ENCODE measurements at regions not wholly inside any gene's neighbourhood (a gene's known extent, or its start where the extent isn't known, plus 50 kb on each side); places are given as distances from the start of the nearest gene placed in this dataset.

DNA sequence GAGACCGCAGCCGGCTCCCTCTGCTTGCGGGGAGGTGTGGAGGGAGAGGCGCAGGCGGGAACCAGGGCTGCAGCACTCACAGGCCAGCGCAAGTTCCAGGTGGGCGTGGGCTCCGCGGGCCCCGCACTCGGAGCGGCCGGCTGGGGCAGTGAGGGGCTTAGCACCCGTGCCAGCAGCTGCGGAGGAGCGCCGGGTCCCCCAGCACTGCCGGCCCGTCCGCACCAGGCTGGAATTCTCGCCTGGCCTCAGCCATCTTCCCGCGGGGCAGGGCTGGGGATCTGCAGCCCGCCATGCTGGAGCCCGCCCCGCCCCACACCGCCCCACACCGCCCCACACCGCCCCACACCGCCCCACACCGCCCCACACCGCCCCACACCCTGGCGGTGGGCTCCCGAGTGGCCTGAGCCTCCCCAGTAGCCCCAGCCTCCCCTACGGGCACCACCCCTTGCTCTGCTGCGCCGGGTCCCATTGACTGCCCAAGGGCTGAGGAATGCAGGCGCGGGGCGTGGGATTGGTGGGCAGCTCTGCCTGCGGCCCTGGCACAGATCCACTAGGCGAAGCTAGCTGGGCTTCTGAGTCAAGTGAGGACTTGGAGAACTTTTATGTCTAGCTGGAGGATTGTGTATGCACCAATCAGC is 123.9 kb upstream of the MGAT5 start:
- no peak for DNase-seq

DNA sequence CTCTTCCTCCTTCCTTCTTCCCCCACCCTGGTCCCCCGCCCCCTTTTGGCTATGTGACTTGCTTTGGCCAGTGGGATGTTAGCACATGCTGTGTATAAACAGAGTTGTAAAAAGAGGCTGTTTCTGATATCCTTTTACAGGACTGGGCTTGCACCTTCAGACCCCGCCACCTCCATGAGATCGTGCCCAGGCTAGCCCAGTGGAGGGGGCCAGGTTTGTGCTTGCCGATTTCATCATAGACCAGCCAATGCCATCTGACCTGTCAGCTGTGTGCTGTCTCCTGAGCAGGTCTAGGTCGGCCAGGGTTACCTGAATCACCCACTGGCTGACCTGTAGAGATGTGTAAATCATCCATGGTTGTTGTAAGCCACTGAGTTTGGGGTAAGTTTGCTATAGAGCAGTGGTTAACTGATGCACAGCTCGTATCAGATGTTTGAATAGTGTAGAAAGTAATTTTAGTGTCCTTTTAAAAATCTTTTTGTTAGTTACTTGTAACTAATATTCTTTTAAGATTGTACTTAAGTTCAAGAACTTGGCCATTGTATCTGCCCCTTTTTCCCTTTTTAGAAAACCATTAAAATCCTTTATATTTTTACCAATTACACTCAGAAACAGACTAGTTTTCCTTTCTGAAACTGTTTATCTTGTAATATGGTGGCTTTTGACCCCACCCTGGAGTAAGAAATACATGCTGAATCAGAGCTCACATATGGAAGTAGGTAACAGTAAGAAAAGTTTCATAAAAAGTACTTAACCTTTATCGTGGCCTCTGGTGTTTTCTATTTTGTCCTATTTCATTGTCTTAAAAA is 122.0 kb upstream of the MGAT5 start:
- DNase-seq: no peak

DNA sequence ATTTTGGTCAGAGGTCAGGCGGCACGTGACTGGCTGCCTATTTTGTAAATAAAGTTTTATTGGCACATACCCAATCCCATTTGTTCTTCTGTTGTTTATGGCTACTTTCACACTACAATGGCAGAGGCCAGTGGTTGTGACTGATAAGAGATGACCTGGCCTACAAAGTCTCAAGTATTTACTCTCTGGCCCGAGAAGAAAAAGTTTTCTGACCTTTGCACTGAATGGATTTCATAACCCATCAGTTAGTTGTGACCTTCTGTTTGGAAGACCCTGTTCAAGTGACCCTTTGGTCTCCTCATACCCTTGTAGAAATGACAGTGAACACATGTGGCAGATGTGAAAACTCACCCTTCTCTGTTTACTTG is 121.4 kb upstream of the MGAT5 start:
- no peak for DNase-seq

DNA sequence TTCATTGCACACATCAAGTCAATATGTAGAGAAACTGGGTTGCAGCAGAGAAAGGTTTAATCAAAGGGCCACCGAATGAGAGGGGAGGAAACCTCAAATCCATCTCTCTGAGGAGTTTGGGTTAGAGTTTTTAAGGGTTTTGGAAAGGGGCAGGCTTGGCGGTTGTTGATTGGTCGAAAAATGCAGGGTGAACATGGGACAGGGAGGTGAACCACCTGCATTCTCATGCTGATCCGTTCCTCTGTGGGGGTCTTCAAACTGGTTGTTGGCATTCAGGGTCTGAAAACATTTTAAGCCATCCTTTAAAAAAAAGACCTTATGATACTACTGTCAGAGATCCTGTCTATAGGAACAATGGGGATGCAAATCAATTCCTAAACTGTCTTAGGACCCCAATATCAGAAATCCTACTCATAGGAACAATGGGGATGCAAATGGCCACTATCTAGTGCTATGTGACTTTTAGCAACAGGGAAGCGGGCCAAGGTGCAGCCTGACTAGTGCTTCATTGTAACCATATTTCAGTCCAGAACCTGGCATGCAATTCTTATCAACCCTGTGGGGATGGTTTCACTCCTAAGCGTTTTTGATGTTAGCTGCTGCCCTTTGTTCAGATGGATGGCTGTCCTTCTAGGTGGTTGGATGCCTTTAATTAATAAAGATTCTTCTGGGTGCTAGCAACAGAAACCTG is 120.1 kb upstream of the MGAT5 start:
- DNase-seq: no peak

DNA sequence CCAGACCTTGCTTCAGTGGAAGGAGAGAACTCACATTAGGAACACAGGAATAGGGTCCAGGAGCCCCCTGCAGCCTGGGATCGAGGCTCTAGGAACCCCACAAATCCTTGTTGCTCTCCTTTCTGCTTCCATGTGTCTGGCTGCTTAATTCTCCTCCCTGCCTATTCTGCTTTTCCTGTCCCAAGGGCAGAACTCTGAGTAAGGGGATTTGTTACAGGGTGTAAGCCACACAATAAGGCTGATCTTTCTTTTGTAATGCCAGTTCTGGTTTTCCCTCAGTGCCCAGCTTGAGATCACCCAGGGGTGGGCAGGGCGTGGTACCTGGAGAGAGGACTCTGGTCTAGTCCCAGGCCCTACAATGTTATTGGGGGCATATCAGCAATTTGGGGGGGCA is 119.6 kb upstream of the MGAT5 start:
- DNase-seq: no peak

DNA sequence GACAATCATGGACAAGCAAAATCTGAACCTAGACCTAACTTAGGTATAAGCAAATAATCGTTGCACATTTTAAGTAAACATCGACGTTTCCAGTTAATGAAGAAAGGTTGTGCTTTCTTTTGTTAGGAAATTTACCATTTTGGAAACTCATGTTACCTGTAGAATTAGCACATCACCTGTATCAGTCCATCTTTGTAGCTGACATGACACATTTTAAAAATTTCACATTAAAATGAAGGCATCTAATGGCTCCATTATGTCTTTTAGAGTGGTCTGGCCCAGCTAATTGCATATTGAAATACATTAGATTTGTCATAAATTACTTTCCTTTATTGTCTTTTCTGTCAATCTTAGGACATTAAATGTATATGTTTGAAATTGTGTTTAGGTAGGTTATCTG is 119.0 kb upstream of the MGAT5 start:
- no peak for DNase-seq

DNA sequence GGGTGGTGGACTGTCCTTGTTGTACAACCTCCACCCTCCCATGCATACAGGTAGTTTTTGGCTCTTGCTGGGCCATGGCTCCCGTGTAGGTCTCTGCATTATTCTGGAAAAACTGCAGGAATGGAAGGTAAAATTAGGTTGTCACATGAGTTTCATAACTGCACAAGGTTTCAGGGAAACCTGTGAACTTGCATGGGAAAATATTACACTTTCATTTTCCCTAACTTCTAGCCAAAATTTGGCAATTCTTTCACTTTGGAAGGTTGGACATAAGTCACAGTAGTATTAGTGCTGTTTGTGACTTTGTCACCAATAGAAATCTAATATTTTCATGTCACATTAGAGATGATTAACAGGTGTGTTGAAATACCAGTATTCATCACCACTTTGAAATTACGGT is 118.1 kb upstream of the MGAT5 start:
- no peak for DNase-seq

DNA sequence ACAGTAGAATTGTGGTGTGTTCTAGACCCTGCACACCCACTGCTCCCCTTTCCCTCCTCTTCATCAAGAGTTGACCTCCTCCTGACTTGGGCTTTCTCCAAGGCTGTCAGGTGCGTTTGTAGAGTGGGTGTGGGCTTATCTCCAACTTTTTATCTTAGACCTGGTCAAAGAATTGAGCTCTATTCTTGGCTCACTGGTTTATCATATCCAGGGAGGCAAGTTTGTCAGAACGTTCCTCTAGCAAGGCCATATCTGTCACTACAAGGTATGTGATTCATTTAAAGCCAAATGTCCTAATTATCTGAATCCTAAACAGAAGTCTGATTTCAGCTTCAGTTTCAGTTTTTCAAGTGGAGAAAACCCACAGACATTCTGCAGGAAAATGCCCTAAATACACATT is 117.1 kb upstream of the MGAT5 start:
- DNase-seq: no peak

DNA sequence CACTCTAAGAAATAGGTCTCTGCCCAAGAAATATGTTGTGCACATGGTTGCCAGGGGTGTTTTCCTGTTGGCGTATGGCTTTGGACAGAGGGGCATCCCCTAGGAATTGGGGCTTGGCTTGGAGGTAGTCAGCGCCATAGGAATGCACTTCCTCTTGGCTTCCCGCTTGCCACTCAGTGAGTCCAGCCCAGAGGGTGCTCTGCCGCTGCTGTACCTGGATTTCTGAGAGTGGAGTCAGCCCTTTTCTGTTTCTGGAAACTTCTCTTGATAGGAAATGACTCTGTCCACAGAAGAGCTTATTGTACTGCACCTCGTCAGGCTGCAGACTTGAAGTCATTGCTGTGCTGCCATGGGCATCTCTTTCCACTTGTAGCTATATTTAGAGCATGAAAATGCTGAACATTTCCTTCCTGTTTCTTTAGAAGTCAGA is 116.7 kb upstream of the MGAT5 start:
- no peak for DNase-seq

DNA sequence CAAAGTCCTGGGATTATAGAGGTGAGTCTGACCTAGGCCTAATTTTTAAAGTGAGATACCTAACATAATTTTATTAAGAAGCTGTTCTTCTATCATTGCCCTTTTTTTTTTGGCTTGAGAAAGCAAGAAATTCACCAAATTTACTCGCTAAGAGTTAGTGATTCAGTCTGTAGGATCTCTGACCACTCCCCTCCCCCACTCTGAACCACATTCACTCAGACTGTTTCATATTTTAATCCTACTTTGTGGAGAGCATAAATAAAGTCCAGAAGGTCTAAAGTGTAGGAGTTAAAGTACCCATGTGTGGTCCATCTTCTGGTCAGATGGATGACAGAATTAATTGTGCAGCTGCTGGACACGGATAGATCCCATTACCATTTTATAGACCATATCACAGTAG is 115.8 kb upstream of the MGAT5 start:
- DNase-seq: no peak

DNA sequence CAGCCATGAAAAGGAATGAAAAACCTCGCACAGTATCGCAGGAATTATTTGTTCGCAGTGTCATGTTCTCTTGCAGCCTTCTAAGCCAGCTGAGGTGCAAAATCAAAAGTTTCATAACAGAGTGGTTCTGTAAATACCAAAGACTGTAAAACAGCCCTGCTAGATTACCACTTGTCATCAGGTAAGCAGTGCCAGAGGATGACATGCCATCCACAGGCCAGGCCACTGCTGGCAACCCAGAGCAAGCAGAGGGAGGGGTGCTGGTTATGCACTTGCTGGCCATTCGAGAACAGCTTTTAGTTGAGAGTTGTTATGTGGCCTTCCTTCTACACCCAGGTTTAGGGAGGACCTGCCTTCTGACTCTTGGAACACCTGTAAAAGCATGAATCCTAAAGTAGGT is 114.3 kb upstream of the MGAT5 start:
- DNase-seq: no peak

DNA sequence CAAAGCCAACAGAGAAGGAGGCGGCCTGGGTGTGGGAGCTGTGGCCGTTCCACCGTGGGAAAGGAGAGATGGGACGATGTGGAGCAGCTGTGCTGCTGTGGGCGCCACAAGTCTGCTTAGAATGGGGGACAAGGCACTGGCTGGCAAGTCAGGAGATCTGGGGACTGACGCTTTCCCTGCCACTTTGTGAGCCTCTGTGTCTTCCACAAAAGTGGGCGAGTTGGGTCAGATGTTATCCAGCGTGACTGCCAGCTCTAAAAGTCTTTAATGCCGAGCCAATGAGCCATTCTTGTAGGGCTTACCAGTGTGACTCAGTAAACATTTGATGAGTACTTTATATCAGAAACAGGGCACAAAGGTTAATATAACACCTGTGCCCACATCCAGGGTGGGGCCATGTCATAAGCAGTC is 113.6 kb upstream of the MGAT5 start:
- DNase-seq: no peak

DNA sequence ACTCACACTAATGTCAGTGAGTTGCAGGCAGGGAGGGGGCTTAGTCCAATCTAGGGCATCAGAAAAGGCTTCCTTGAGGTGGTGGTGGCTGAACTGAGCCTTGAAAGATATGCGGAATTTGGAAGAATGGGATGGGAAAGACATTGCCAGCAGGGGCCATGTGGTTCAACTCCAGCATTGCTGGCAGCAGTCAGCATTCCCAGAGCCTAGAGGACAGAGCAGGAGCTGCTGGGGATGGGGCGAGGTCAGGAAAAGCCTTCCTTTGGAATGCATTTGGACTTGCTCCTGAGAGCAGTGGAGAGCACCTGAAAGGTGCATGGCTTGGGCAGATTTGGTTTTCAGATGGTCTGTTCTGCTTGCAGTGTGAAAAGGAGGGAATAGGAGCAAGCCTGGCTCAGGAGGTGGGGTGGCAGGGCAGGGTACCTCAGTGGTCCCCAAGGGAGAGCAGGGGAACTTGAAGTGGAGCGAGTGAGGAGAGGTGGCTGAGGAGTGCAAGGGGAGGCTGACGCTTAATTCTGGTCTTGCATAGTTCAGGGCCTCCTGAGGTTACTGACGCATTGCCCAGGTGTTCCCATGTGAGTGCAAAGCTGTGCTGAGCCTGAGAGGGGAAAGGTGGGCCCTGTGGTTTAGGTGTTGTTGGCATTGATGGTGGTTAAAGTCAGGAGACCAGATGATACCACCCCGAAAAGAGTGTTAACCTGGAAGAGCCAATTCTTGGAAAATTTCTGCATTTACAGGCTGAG is 112.1 kb upstream of the MGAT5 start:
- DNase-seq: no peak

DNA sequence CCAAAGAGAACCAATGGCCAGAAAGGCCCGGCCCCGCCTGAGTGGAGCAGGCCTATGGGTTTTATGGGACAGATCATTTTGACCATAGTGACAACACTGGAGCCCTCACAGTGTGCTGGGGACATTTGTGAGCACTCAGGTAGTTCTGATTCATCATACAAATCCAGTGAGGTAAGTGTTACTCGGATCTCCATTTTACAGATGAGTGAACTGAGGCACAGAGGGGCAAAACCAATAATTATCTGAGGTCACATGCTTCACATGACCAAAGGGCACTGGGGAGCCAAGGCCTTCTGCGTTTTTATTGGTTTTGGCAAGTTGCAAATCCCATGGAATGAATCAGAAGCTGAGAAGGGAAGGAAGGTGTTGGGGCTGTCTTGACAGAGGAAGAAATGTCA is 111.5 kb upstream of the MGAT5 start:
- no peak for DNase-seq

DNA sequence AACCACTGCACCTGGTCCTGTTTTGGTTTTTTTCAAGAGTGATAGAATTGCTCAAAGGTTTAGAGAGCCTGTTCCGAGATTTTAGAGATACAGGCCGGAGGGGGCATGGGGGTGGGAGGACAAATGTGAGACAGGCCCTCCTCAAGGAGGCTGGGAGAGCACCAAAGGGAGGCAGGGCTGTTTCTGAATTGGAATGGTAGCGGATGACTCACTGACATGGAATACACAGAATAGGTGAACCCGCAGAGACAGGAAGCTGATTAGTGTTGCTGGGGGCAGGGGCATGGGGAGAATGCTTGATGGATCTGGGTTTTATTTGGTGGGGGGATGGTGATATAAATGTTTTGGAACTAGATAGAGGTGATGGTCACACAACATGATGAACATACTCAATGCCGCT is 111.0 kb upstream of the MGAT5 start:
- DNase-seq: no peak

DNA sequence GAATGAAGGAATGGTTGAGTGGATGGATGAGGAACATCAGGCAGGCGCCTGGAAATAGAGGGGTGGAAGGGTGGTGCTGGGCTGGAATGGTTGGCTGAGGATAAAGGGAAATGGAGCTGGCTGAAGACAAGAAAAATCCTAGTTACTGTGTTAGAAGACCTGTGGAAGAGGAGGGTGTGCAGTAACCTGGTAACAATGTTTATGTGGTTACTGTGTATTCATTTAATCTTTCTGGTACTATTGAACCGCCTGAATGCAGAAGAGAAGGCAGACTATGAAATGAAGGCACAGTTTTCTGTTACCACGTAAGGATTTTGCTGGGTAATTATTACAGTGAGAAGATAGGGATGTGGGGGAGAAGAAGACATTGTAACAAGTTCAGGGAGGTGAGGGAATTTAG is 110.3 kb upstream of the MGAT5 start:
- DNase-seq: no peak

DNA sequence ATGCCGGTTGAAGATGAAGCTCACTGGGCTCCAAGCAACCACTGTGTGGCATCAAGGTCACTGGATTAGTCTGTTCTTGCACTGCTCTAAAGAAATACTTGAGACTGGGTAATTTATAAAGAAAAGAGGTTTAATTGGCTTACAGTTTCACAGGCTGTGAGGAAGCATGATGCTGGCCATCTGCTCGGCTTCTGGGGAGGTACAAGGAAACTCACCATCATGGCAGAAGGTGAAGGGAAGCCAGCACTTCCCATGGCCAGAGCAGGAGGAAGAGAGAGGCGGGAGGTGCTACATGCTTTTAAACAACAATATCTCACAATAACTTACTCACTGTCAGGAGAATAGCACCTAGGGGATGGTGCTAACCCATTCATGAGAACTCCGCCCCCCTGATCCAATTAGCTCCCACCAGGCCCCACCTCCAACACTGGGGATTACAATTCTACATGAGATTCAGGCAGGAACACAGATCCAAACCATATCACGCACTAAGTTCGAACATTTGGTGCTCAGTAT is 109.7 kb upstream of the MGAT5 start:
- no peak for DNase-seq

DNA sequence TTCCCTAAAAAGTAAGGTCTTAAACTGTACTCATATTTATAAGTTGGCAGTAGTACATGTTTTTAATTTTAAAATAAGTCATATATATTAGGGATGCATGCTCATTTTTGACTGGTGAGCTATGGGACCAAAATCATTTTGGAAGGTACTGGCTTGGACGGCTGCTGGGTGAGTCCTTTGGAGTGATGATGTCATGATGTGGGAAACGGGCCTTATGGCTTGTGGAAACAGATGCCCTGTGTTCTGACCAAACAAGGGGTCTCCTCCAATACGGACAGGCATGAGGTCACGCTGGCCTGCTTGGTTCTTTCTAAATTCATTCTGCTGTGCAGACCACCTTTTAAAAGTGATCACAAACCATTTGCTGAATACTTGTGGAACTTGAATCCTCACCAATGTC is 109.2 kb upstream of the MGAT5 start:
- no peak for DNase-seq

DNA sequence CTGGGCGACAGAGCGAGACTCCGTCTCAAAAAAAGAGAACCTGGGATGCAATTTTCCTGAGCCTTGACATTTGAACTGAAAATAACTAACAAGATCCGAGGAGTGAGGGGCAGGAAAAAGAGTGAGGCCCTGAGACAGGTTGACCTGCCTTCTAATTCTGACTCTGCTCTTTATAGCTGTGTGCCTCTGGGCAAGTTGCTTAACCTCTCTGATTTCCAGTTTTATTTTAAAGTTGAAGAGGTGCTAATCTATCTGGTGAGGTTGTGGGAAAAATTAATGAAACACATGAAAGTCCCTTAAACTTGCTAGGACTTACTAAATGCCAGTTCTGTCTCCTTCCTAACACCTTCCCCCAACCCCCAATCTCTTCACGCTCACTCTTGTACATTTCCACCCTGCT is 108.4 kb upstream of the MGAT5 start:
- DNase-seq: no peak

DNA sequence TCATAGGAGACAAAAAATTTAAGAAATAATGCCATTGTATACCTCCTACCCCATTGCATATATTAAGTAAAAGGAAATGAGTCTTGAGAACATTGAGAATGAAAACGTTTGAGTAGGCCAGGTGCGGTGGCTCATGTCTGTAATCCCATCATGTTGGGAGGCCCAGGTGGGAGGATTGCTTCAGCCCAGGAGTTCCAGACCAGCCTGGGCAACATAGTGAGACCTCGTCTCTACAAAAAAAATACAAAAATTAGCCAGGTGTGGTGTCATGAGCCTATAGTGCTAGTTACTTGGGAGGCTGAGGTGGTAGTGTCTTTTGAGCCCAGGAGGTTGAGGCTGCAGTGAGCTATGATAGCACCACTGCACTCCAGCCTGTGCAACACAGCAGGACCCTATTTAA is 107.7 kb upstream of the MGAT5 start:
- no peak for DNase-seq

DNA sequence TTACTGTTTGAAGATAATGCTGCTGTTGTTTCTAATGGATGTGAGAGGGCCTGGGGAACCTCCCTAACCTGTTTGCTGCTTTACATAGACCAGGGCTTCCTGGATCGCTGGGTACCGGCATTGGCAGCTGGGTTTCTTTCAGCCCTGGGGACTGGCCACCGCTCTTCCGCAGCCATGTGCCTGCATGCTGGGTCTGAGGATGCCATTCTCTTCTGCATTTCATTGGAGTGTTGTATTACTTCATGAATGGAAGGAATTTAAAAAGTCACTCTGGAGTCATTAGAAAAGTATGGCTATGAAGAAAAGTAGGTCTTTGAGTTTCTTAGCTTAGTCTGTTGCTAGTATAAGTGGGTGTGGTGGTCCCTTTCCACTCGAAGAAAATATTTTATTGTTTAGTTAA is 107.3 kb upstream of the MGAT5 start:
- DNase-seq: no peak

DNA sequence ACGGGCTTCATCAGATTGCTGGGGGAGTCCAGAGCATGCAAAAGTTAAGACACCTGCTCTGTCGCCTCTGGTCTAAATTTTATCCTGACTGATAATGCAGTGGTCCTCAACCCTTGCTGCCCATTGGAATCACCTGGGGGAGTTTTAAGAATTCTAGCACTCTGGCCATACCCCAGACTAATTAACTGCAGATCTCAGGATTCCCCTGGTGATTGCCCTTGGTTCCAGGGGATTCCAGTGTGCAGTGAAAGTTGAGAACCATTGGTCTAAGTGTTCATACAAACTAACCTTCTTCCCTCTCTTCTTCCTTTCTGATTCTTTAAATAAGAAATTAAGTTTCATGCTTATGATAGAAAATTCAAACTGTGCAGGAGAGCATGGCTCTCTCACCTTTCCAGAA is 105.7 kb upstream of the MGAT5 start:
- no peak for DNase-seq

DNA sequence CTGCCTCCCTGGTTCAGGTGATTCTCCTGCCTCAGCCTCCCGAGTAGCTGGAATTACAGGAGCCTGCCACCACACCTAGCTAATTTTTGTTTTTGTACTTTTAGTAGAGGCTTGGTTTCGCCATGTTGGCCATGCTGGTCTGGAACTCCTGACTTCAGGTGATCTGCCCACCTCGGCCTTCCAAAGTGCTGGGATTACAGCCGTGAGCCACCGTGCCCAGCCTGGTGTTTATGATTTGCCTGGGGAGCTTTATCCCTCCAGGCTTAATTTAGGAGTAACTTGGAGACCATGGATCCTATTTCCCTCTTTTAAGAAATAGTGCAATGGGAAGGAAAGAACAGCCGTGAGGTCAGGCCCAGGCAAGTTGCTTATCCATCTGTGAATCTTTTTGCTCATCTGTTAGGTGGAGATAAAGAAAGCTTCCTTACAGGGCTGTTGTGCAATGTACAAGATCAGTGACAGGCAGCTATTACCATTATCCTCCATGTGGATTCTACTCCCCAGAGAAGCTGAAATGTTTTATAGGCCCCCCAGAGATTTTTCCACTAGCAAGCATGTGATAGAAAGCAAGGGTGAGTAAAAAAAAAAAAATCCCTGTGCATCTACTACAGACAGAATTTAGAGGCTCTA is 104.9 kb upstream of the MGAT5 start:
- DNase-seq: no peak
